ENCODE measurements at regions not wholly inside any gene's neighbourhood (a gene's known extent, or its start where the extent isn't known, plus 50 kb on each side); places are given as distances from the start of the nearest gene placed in this dataset.

DNA sequence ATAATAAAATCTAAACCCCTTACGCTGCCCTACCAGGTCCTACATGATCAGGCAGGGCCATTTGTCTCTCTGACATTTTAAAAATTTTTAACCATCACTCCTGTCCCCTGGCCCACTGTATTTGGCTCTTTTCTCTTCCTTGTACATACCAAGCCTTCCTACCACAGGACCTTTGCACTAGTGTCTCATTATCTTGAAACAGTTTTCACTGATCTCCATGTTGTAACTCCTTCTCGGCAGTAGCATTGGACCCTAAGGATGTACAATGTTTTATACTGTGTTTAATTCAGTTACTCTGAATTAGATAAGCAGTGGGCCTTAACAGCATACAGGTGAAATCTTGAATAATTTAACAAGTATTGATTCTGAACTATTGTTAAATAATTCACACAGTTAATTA is 330.7 kb downstream of the UTRN start:
- TF ChIP-seq SP1 (IDR thresholded peaks at IDR 0.05): no peak
- TF ChIP-seq TARDBP (IDR thresholded peaks at IDR 0.05): no peak
